GM12892 (cell line): ENCODE measurements at regions not wholly inside any gene's neighbourhood (a gene's known extent, or its start where the extent isn't known, plus 50 kb on each side); places are given as distances from the start of the nearest gene placed in this dataset.

Experiments
- POLR2A ChIP-seq: IDR thresholded peaks from 2 replicates; pipeline ENCODE4 v1.6.1; 2011; ENCODE audit warnings: low read depth, low read length, control low read depth
- POLR2AphosphoS5 ChIP-seq: IDR thresholded peaks from 2 replicates; pipeline ENCODE4 v1.6.1; 2011; ENCODE audit warnings: low read depth, low read length, control low read depth
- TAF1 ChIP-seq: IDR thresholded peaks from 2 replicates; pipeline ENCODE4 v1.6.1; 2011; ENCODE audit warnings: low read depth, mild to moderate bottlenecking, control low read depth, low read length, borderline replicate concordance

GRCh38 chr1:58968360-58968952 is 184.6 kb upstream of the JUN start:
- TF ChIP-seq TAF1 (no peak), POLR2A (no peak; the same call in 1 of the 2 replicates), POLR2AphosphoS5 (no peak)
